ENCODE measurements at regions not wholly inside any gene's neighbourhood (a gene's known extent, or its start where the extent isn't known, plus 50 kb on each side); places are given as distances from the start of the nearest gene placed in this dataset.

- ATAC-seq (ENCODE audit: insufficient read depth, low FRiP score) (no peak), DNase-seq (no peak)
- Histone ChIP-seq H3K4me3 (no peak overlapping the region), H3K4me1 (ENCODE audit: control insufficient read depth in 5 of 5, insufficient read depth in 5 of 5, low read length in 5 of 5) (peaks cover 0 to 4% (median 3%) of the 10 kb centered on the region in 5 donors), H3K9ac (ENCODE audit: insufficient read depth in 1 of 2, low read length in 2 of 2) (no peak overlapping the region), H3K9me3 (ENCODE audit: control insufficient read depth in 4 of 4, insufficient read depth in 3 of 4, low read length in 3 of 4) (peaks cover 0 to 3% (median 1%) of the 10 kb centered on the region in 4 donors), H3K27me3 (ENCODE audit: control insufficient read depth in 3 of 3, insufficient read depth in 3 of 3, low read length in 2 of 3) (no peaks in the 10 kb centered on the region), H3K27ac (ENCODE audit: low read depth in 1 of 2, low read length in 1 of 2) (no peak overlapping the region), H3K36me3 (ENCODE audit: control insufficient read depth in 4 of 4, insufficient read depth in 4 of 4, low read length in 4 of 4) (no peaks in the 10 kb centered on the region)
- TF ChIP-seq CTCF (IDR thresholded peaks at IDR 0.05; ENCODE audit: control extremely low read depth, extremely low read depth): no peak
Observed at GRCh38 chr9:107703651-107704050, 214.1 kb upstream of the KLF4 start.

- Histone ChIP-seq H3K27me3 (ENCODE audit: control insufficient read depth in 3 of 3, insufficient read depth in 3 of 3, low read length in 2 of 3) (no peaks in the 10 kb centered on the region), H3K36me3 (ENCODE audit: control insufficient read depth in 4 of 4, insufficient read depth in 4 of 4, low read length in 4 of 4) (no peaks in the 10 kb centered on the region), H3K4me1 (ENCODE audit: control insufficient read depth in 5 of 5, insufficient read depth in 5 of 5, low read length in 5 of 5) (peaks cover 0 to 4% (median 3%) of the 10 kb centered on the region in 5 donors), H3K4me3 (no peak overlapping the region), H3K9ac (ENCODE audit: insufficient read depth in 1 of 2, low read length in 2 of 2) (no peak overlapping the region), H3K9me3 (ENCODE audit: control insufficient read depth in 4 of 4, insufficient read depth in 3 of 4, low read length in 3 of 4) (peaks cover 0 to 3% (median 1%) of the 10 kb centered on the region in 4 donors), H3K27ac (ENCODE audit: low read depth in 1 of 2, low read length in 1 of 2) (no peak overlapping the region)
- ATAC-seq (ENCODE audit: insufficient read depth, low FRiP score) (no peak), DNase-seq (no peak)
- no peak for TF ChIP-seq CTCF (IDR thresholded peaks at IDR 0.05; ENCODE audit: control extremely low read depth, extremely low read depth)
- 15 to 27% methylated on average over 5 of the region's 5 CpGs for WGBS, 2 donors
Observed at GRCh38 chr9:107700847-107701246, 211.3 kb upstream of the KLF4 start.

- Histone ChIP-seq H3K9me3 (ENCODE audit: control insufficient read depth in 4 of 4, insufficient read depth in 3 of 4, low read length in 3 of 4) (peaks cover 0 to 3% (median 1%) of the 10 kb centered on the region in 4 donors), H3K4me3 (no peak overlapping the region), H3K27ac (ENCODE audit: low read depth in 1 of 2, low read length in 1 of 2) (no peak overlapping the region), H3K36me3 (ENCODE audit: control insufficient read depth in 4 of 4, insufficient read depth in 4 of 4, low read length in 4 of 4) (no peaks in the 10 kb centered on the region), H3K27me3 (ENCODE audit: control insufficient read depth in 3 of 3, insufficient read depth in 3 of 3, low read length in 2 of 3) (no peaks in the 10 kb centered on the region), H3K4me1 (ENCODE audit: control insufficient read depth in 5 of 5, insufficient read depth in 5 of 5, low read length in 5 of 5) (peaks cover 0 to 7% (median 2%) of the 10 kb centered on the region in 5 donors), H3K9ac (ENCODE audit: insufficient read depth in 1 of 2, low read length in 2 of 2) (no peak overlapping the region)
- DNase-seq (no peak), ATAC-seq (ENCODE audit: insufficient read depth, low FRiP score) (no peak)
- 79 to 93% methylated on average over 6 of the region's 6 CpGs for WGBS, 2 donors
- no peak for TF ChIP-seq CTCF (IDR thresholded peaks at IDR 0.05; ENCODE audit: control extremely low read depth, extremely low read depth)
Observed at GRCh38 chr9:107699231-107699630, 209.7 kb upstream of the KLF4 start.

DNA sequence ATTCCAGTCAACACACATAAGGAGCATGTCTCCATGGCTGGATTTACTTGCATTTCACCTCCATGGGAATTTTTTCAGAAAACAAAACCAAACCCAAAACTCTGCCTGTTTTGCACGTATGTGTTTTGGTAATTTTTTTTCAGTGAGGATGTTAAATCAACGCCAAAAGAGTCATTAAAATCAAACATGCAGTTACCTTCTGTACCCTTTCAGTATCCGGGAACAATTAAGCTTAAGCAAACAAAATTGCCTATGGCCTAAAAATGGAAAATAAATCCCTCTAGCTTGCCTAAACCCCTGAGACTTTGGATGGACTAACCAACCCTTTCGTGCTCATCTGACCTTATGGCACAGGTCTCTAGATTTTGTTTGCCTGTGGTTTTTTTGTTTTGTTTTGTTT lies 209.2 kb upstream of the KLF4 start:
- WGBS, 2 donors: 69 to 88% methylated on average over 4 of the region's 4 CpGs
- Histone ChIP-seq H3K36me3 (ENCODE audit: control insufficient read depth in 4 of 4, insufficient read depth in 4 of 4, low read length in 4 of 4) (no peaks in the 10 kb centered on the region), H3K27me3 (ENCODE audit: control insufficient read depth in 3 of 3, insufficient read depth in 3 of 3, low read length in 2 of 3) (no peaks in the 10 kb centered on the region), H3K27ac (ENCODE audit: low read depth in 1 of 2, low read length in 1 of 2) (no peak overlapping the region), H3K4me1 (ENCODE audit: control insufficient read depth in 5 of 5, insufficient read depth in 5 of 5, low read length in 5 of 5) (peaks cover 0 to 8% (median under 1%) of the 10 kb centered on the region in 5 donors), H3K9me3 (ENCODE audit: control insufficient read depth in 4 of 4, insufficient read depth in 3 of 4, low read length in 3 of 4) (peaks cover 0 to 3% (median 1%) of the 10 kb centered on the region in 4 donors), H3K4me3 (no peak overlapping the region), H3K9ac (ENCODE audit: insufficient read depth in 1 of 2, low read length in 2 of 2) (no peak overlapping the region)
- TF ChIP-seq CTCF (IDR thresholded peaks at IDR 0.05; ENCODE audit: control extremely low read depth, extremely low read depth): no peak
- no peak for DNase-seq
- no peak for ATAC-seq (ENCODE audit: insufficient read depth, low FRiP score)
